Heart right ventricle (tissue), 16 donors: ENCODE measurements at regions not wholly inside any gene's neighbourhood (a gene's known extent, or its start where the extent isn't known, plus 50 kb on each side); places are given as distances from the start of the nearest gene placed in this dataset.

ENCODE experiments used
- ATAC-seq, 8 donors: fragments of 200-7000 bp; cut with Tn5 transposase; one replicate each; pipeline ENCODE4 v1.9.1; 2020; ENCODE audit warnings: mild to moderate bottlenecking in 8 of 8, moderate library complexity in 8 of 8, moderate number of reproducible peaks in 1 of 8
- DNase-seq, 2 donors: peaks; one replicate each; pipeline ENCODE4 v3.0.0-alpha.2; 2020
- H3K27ac ChIP-seq, 10 donors: fragments of 200-600 bp; sonication (generic) in 2 of 10; one replicate each; pipeline versions ENCODE4 v1.5.0 to v1.8.0; 2020 to 2022; ENCODE audit warnings: mild to moderate bottlenecking in 3 of 10
- H3K27me3 ChIP-seq, 7 donors: fragments of 200-600 bp; one replicate each; pipeline ENCODE4 v1.8.0; 2021 to 2022; ENCODE audit warnings: mild to moderate bottlenecking in 2 of 7
- H3K36me3 ChIP-seq, 9 donors: fragments of 200-600 bp; sonication (generic) in 1 of 9; one replicate each; pipeline versions ENCODE4 v1.5.0 to v1.8.0; 2020 to 2022; ENCODE audit warnings: mild to moderate bottlenecking in 2 of 9
- H3K4me1 ChIP-seq, 9 donors: fragments of 200-600 bp; sonication (generic) in 1 of 9; one replicate each; pipeline versions ENCODE4 v1.5.0 to v1.8.0; 2020 to 2022; ENCODE audit warnings: mild to moderate bottlenecking in 4 of 9
- H3K4me3 ChIP-seq, 10 donors: fragments of 200-600 bp; sonication (generic) in 2 of 10; one replicate each; pipeline versions ENCODE4 v1.5.0 to v1.8.0; 2020 to 2022; ENCODE audit warnings: mild to moderate bottlenecking in 7 of 10, moderate library complexity in 2 of 10
- H3K9me3 ChIP-seq, 11 donors: fragments of 200-600 bp in 10 of 11; sonication (generic) in 2 of 11; one replicate each; pipeline versions ENCODE4 v1.5.0 to v1.8.0; 2013 to 2022; ENCODE audit warnings: mild to moderate bottlenecking in 2 of 11, control low read depth in 1 of 11, moderate library complexity in 1 of 11
- WGBS, 2 donors: extraction: QIAGEN DNeasy Blood & Tissue Kit; methylation state at CpG; one replicate each; pipeline ENCODE4 v1.1.7; 2013; ENCODE audit warnings: inconsistent platforms in 1 of 2; 5-methylcytosine and 5-hydroxymethylcytosine counted together
- intact Hi-C, 10 donors: fragments of 100-400 bp; cut with DNase I; formaldehyde crosslinking; loops; one replicate each; pipeline versions ENCODE4 v1.11.1 to v1.14.2; 2022
- TF ChIP-seq, protein P1 (sequence below), 9 donors: fragments of 200-600 bp; sonication (generic) in 2 of 9; IDR thresholded peaks; one replicate each; pipeline versions ENCODE4 v1.5.0 to v1.8.0; 2021 to 2022; ENCODE audit warnings: antibody characterized with exemption in 9 of 9, mild to moderate bottlenecking in 5 of 9, moderate library complexity in 1 of 9
- donor health status: Arrhythmogenic right ventricular cardiomyopathy.
- donor health status: ischemic (EF 13 %, LVEDD 7.1; RV severe dilation, severe dysfunction).
- donor health status: healthy with polysubstance abuse.
- donor health status: DM: no; HTN: yes; CAD: no.
- donor health status: DM: no; HTN: no; CAD: no.
- donor health status: ischemic (EF 25% LVEDD 6.9; RV normal size, moderate dysfunction).
- donor health status: ischemic (EF 25% LVEDD 5.7; RV mildly dilated, moderate dysfunction).
- donor health status: healthy.
- donor health status: DM: yes; HTN: yes; CAD: no.
- donor health status: Ischemic cardiomyopathy.
- donor health status: ischemic (EF 35%, LVEDD 5.7; RV mildly dilated, moderate dysfunction).
- donor health status: nonischemic (EF 11% LVEDD 7.7; RV severe dilation, severe dysfunction).
- donor health status: DM: yes; HTN: yes; CAD: no.
- donor health status: PGD.
- donor health status: ischemic (EF 29% LVEDD 5.4; RV normal size, mild dysfunction).
- donor health status: nonischemic (EF 23%, LVEDD 6.1; RV moderate dilation, normal function).

DNA sequence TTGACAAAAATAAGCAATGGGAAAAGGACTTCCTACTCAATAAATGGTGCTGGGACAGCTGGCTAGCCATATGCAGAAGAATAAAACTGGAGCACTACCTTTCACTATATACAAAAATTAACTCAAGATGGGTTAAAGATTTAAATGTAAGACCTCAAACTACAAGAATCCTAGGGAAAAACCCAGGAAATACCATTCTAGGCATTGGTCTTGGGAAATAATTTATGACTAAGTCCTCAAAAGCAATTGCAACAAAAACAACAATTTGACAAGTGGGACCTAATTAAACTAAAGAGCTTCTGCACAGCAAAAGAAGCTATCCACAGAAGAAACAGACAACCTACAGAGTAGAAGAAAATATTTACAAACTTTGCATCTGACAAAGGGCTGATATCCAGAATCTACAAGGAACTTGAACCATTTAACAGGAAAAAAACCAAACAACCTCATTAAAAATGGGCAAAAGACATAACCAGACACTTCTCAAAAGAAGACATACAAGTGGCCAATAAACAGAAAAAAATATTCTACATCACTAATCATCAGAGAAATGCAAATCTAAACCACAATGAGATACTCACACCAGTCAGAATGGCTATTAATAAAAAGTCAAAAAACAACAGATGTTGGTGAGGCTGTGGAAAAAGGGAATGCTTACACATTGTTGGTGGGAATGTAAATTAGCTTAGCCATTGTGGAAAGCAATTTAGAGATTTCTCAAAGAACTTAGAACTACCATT, 75.2 kb upstream of the CPEB4 start:
- intact Hi-C loops = no loop called here
- no peaks in the 10 kb centered on the region for H3K27me3 ChIP-seq
- ATAC-seq (no peak), DNase-seq (no peak)
- peaks cover 0 to 7% (median 0%) of the 10 kb centered on the region in 9 donors for H3K4me1 ChIP-seq
- H3K27ac ChIP-seq = no peak overlapping the region
- TF ChIP-seq, protein P1, sequence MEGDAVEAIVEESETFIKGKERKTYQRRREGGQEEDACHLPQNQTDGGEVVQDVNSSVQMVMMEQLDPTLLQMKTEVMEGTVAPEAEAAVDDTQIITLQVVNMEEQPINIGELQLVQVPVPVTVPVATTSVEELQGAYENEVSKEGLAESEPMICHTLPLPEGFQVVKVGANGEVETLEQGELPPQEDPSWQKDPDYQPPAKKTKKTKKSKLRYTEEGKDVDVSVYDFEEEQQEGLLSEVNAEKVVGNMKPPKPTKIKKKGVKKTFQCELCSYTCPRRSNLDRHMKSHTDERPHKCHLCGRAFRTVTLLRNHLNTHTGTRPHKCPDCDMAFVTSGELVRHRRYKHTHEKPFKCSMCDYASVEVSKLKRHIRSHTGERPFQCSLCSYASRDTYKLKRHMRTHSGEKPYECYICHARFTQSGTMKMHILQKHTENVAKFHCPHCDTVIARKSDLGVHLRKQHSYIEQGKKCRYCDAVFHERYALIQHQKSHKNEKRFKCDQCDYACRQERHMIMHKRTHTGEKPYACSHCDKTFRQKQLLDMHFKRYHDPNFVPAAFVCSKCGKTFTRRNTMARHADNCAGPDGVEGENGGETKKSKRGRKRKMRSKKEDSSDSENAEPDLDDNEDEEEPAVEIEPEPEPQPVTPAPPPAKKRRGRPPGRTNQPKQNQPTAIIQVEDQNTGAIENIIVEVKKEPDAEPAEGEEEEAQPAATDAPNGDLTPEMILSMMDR (IDR thresholded peaks at IDR 0.05) = no peak
- no peak overlapping the region for H3K4me3 ChIP-seq
- H3K9me3 ChIP-seq = peaks cover 0 to 8% (median 0%) of the 10 kb centered on the region in 11 donors
- H3K36me3 ChIP-seq = no peaks in the 10 kb centered on the region

GRCh38 chr5:173814053-173814452, 74.1 kb upstream of the CPEB4 start:
- H3K27me3 ChIP-seq = no peaks in the 10 kb centered on the region
- no peak for DNase-seq
- no peak overlapping the region for H3K4me3 ChIP-seq
- intact Hi-C loops = no loop called here
- H3K9me3 ChIP-seq = peaks cover 0 to 15% (median 0%) of the 10 kb centered on the region in 11 donors
- TF ChIP-seq, protein P1 (IDR thresholded peaks at IDR 0.05) = no peak
- no peaks in the 10 kb centered on the region for H3K36me3 ChIP-seq
- no peak overlapping the region for H3K27ac ChIP-seq
- no peaks in the 10 kb centered on the region for H3K4me1 ChIP-seq
- ATAC-seq = no peak

GRCh38 chr5:173815571-173815970, 72.6 kb upstream of the CPEB4 start:
- DNase-seq (no peak), ATAC-seq (no peak)
- WGBS, 2 donors = 94% methylated on average over 9 of the region's 9 CpGs
- Histone ChIP-seq H3K4me1 (no peaks in the 10 kb centered on the region), H3K9me3 (peaks cover 0 to 20% (median 0%) of the 10 kb centered on the region in 11 donors), H3K36me3 (no peaks in the 10 kb centered on the region), H3K27ac (no peak overlapping the region), H3K27me3 (no peaks in the 10 kb centered on the region), H3K4me3 (no peak overlapping the region)
- TF ChIP-seq, protein P1 (IDR thresholded peaks at IDR 0.05) = no peak
- intact Hi-C loops = no loop called here

DNA sequence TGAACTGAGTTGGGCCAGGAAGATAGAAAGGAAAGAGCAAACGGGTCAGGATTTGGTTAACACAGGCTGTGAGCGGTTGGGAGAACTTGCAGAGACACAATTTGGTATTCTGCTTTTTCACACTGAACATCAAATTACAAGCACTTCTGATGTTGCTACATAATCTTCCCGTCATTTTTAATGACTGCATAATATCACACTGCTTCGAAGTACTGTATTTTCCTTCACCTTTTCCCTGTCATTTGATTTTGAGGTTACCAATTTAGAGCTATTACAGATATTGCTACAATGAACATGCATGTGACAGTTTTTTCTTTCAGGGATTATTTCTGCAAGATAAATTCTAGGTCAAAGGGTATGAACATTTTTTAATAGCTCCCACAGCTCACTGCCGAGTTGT, 71.4 kb upstream of the CPEB4 start:
- DNase-seq (no peak), ATAC-seq (no peak)
- peaks cover 0 to 4% (median 0%) of the 10 kb centered on the region in 9 donors for H3K4me1 ChIP-seq
- H3K27me3 ChIP-seq = no peaks in the 10 kb centered on the region
- intact Hi-C loops = no loop called here
- no peaks in the 10 kb centered on the region for H3K36me3 ChIP-seq
- 83 to 90% methylated on average over 5 of the region's 5 CpGs for WGBS, 2 donors
- no peak overlapping the region for H3K4me3 ChIP-seq
- H3K9me3 ChIP-seq = peaks cover 0 to 20% (median 0%) of the 10 kb centered on the region in 11 donors
- no peak overlapping the region for H3K27ac ChIP-seq
- TF ChIP-seq, protein P1 (IDR thresholded peaks at IDR 0.05) = no peak
